Thyroid gland (tissue), 4 donors: ENCODE measurements at regions not wholly inside any gene's neighbourhood (a gene's known extent, or its start where the extent isn't known, plus 50 kb on each side); places are given as distances from the start of the nearest gene placed in this dataset.

Experiments
- POLR2A ChIP-seq, 2 donors: fragments of 450-650 bp; IDR thresholded peaks; one replicate each; pipeline ENCODE4 v1.6.1; 2017; ENCODE audit warnings: antibody characterized with exemption in 2 of 2, mild to moderate bottlenecking in 2 of 2, moderate library complexity in 1 of 2
- TF ChIP-seq, protein P1 (sequence below), 6 experiments: fragments of 200-600 bp in 3 of 6; fragments of 450-650 bp in 3 of 6; sonication (generic) in 3 of 6; IDR thresholded peaks; one replicate each; pipeline ENCODE4 v1.5.1; 2016 to 2019; ENCODE audit warnings: antibody characterized with exemption in 6 of 6, mild to moderate bottlenecking in 2 of 6, inconsistent platforms in 1 of 6, moderate library complexity in 1 of 6

DNA sequence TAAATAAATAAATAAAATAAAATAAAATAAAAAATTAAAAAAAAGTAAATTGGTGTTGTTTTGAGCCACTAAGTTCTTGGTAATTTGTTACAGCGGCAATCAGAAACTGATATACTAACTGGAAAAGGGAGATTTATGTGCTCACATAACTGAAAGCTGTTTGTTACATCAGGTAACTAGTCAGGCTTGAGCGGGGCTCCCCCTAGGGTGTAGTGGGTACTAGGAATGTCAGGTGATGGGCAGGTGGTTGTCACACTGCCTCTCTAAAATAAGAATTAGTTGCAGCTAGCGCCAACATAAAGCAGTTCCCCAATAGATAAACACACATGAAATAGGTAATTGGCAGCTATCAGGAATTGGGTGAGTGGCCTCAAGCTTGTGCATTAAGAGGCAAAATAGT, 1336.9 kb downstream of the XPNPEP1 start:
- TF ChIP-seq, protein P1, sequence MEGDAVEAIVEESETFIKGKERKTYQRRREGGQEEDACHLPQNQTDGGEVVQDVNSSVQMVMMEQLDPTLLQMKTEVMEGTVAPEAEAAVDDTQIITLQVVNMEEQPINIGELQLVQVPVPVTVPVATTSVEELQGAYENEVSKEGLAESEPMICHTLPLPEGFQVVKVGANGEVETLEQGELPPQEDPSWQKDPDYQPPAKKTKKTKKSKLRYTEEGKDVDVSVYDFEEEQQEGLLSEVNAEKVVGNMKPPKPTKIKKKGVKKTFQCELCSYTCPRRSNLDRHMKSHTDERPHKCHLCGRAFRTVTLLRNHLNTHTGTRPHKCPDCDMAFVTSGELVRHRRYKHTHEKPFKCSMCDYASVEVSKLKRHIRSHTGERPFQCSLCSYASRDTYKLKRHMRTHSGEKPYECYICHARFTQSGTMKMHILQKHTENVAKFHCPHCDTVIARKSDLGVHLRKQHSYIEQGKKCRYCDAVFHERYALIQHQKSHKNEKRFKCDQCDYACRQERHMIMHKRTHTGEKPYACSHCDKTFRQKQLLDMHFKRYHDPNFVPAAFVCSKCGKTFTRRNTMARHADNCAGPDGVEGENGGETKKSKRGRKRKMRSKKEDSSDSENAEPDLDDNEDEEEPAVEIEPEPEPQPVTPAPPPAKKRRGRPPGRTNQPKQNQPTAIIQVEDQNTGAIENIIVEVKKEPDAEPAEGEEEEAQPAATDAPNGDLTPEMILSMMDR (IDR thresholded peaks at IDR 0.05) = no peak
- TF ChIP-seq POLR2A (IDR thresholded peaks at IDR 0.05) = no peak
